B cell (primary cell): ENCODE measurements at regions not wholly inside any gene's neighbourhood (a gene's known extent, or its start where the extent isn't known, plus 50 kb on each side); places are given as distances from the start of the nearest gene placed in this dataset.

ENCODE experiments used
- ATAC-seq: fragments of 200-7000 bp; cut with Tn5 transposase; one replicate; pipeline ENCODE4 v1.10.0; 2021; ENCODE audit warnings: low read depth, mild to moderate bottlenecking, moderate number of reproducible peaks, moderate library complexity
- CTCF ChIA-PET: fragments of 350-600 bp; sonication (Branson Sonifier 250); formaldehyde crosslinking; loops from one replicate; lab custom pipeline; 2021; ENCODE audit warnings: antibody characterized with exemption, inconsistent platforms; lab: Charles Lee
- POLR2A ChIA-PET: fragments of 350-600 bp; sonication (Branson Sonifier 250); formaldehyde crosslinking; loops from one replicate; lab custom pipeline; 2021; ENCODE audit warnings: antibody characterized with exemption; lab: Charles Lee
- DNase-seq: peaks from one replicate; pipeline ENCODE4 v3.0.0; 2013
- H2AFZ ChIP-seq: 2 replicates; pipeline ENCODE4 v1.6.1; 2012; ENCODE audit warnings: mild to moderate bottlenecking, low read depth, low read length; ENCODE audit not compliant: insufficient read depth, poor library complexity, severe bottlenecking
- H3K27ac ChIP-seq, 2 donors: 1 replicate in 1 of 2; 2 replicates in 1 of 2; pipeline ENCODE4 v1.5.1; 2012 to 2013; ENCODE audit warnings: low read length in 2 of 2, mild to moderate bottlenecking in 2 of 2, moderate library complexity in 1 of 2
- H3K27me3 ChIP-seq, 4 experiments: fragments of 200-600 bp in 1 of 4; sonication (generic) in 1 of 4; replicated peaks in 1 of 4; 1 replicate in 2 of 4; 2 replicates in 2 of 4; pipeline versions ENCODE4 v1.6.1 to v1.7.0; 2013 to 2016; ENCODE audit warnings: low read length in 3 of 4, mild to moderate bottlenecking in 2 of 4, mixed read lengths in 1 of 4, moderate library complexity in 1 of 4; ENCODE audit not compliant: insufficient read depth in 4 of 4, control insufficient read depth in 3 of 4; ENCODE audit errors: control extremely low read depth in 1 of 4
- H3K36me3 ChIP-seq, 2 experiments: replicated peaks in 1 of 2; 1 replicate in 1 of 2; 2 replicates in 1 of 2; pipeline versions ENCODE4 v1.6.1 to v1.7.1; 2013; ENCODE audit warnings: low read length in 1 of 2; ENCODE audit not compliant: insufficient read depth in 2 of 2, control insufficient read depth in 1 of 2; ENCODE audit errors: control extremely low read depth in 1 of 2, extremely low read depth in 1 of 2
- H3K4me1 ChIP-seq, 2 donors: fragments of 200-600 bp in 1 of 2; sonication (generic) in 1 of 2; 1 replicate in 1 of 2; 2 replicates in 1 of 2; pipeline versions ENCODE4 v1.5.1 to v1.6.1; 2013 to 2017; ENCODE audit warnings: low read length in 2 of 2; ENCODE audit not compliant: control insufficient read depth in 2 of 2, insufficient read depth in 2 of 2
- H3K4me2 ChIP-seq: replicated peaks from 2 replicates; pipeline ENCODE3; 2012; ENCODE audit warnings: mild to moderate bottlenecking, low read depth, low read length; ENCODE audit not compliant: poor library complexity, severe bottlenecking
- H3K4me3 ChIP-seq, 5 experiments: fragments of 200-600 bp in 1 of 5; sonication (generic) in 1 of 5; 1 replicate in 3 of 5; 2 replicates in 2 of 5; pipeline versions ENCODE4 v1.5.1 to v1.7.0; 2011 to 2016; ENCODE audit warnings: low read length in 4 of 5, mild to moderate bottlenecking in 4 of 5, low read depth in 2 of 5, control low read depth in 1 of 5, moderate library complexity in 1 of 5; ENCODE audit not compliant: insufficient read depth in 1 of 5; ENCODE audit errors: control extremely low read depth in 1 of 5, extremely low read depth in 1 of 5
- H3K79me2 ChIP-seq: fragments of 200-600 bp; sonication (generic); one replicate; pipeline ENCODE4 v1.6.0; 2016; ENCODE audit warnings: low read length; ENCODE audit not compliant: control insufficient read depth, insufficient read depth
- H3K9ac ChIP-seq: fragments of 200-600 bp; sonication (generic); 2 replicates; pipeline ENCODE4 v1.6.1; 2017; ENCODE audit warnings: mild to moderate bottlenecking, low read length, moderate library complexity
- H3K9me3 ChIP-seq, 3 donors: one replicate each; pipeline versions ENCODE4 v1.6.1 to v1.7.1; 2013; ENCODE audit warnings: low read length in 2 of 3; ENCODE audit not compliant: control insufficient read depth in 2 of 3, insufficient read depth in 1 of 3; ENCODE audit errors: control extremely low read depth in 1 of 3
- H4K20me1 ChIP-seq: 2 replicates; pipeline ENCODE4 v1.6.0; 2012; ENCODE audit warnings: mild to moderate bottlenecking, low read length; ENCODE audit not compliant: insufficient read depth, control insufficient read depth, poor library complexity, severe bottlenecking
- H3K27ac Mint-ChIP-seq: one replicate; pipeline ENCODE4 v1.8.0; 2021; ENCODE audit warnings: mixed read lengths
- H3K27me3 Mint-ChIP-seq: one replicate; pipeline ENCODE4 v1.8.0; 2021; ENCODE audit warnings: mixed read lengths
- H3K4me1 Mint-ChIP-seq: one replicate; pipeline ENCODE4 v1.8.0; 2021; ENCODE audit warnings: mixed read lengths
- H3K4me3 Mint-ChIP-seq: one replicate; pipeline ENCODE4 v1.8.0; 2021; ENCODE audit warnings: mixed read lengths
- H3K9me3 Mint-ChIP-seq: one replicate; pipeline ENCODE4 v1.8.0; 2022; ENCODE audit warnings: mixed read lengths; ENCODE audit not compliant: insufficient read depth
- EZH2 ChIP-seq: IDR thresholded peaks from 2 replicates; pipeline ENCODE4 v1.6.1; 2012; ENCODE audit warnings: borderline replicate concordance, low read depth, mild to moderate bottlenecking, moderate library complexity, low read length; ENCODE audit not compliant: insufficient read depth, poor library complexity, severe bottlenecking
- WGBS: methylation state at CpG from one replicate; pipeline ENCODE4 v1.1.5; 2013; ENCODE audit warnings: missing lambda C conversion rate; ENCODE audit not compliant: insufficient coverage; 5-methylcytosine and 5-hydroxymethylcytosine counted together
- intact Hi-C: fragments of 100-400 bp; cut with micrococcal nuclease; formaldehyde crosslinking; loops from one replicate; pipeline ENCODE4 v1.10.0; 2022
- TF ChIP-seq, protein P1 (sequence below): fragments of 200-600 bp; IDR thresholded peaks from one replicate; pipeline ENCODE4 v1.8.0; 2022; ENCODE audit warnings: antibody characterized with exemption, mild to moderate bottlenecking

GRCh38 chr1:194194724-194195123 lies 1008.3 kb upstream of the B3GALT2 start:
- no peaks in the 10 kb centered on the region for H3K4me1 Mint-ChIP-seq

DNA sequence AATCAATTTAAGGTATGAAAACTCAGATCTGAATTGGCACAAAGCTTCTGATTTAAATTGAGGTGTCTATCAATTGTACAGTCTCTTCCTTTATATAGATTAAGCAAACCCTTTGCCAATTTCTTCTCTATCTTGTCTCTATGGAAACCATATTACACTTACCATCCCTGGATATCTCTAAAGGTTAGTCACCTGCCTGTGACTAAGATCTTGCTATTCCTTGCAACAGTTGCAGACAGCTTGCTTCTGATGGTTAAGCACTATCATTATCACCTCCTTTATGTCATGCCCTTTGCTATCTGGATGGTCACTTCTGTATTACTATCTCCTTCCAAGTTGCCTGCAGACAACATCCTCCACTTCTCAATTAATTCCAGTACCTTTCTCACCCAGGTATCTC lies 998.6 kb upstream of the B3GALT2 start:
- Histone ChIP-seq H3K27ac (no peak overlapping the region), H3K9ac (no peak overlapping the region), H2AFZ (no peak overlapping the region), H3K9me3 (peaks cover 1 to 4% (median 3%) of the 10 kb centered on the region in 3 donors), H3K4me2 (no peak overlapping the region), H3K4me1 (no peaks in the 10 kb centered on the region), H3K27me3 (no peaks in the 10 kb centered on the region), H4K20me1 (no peaks in the 10 kb centered on the region), H3K79me2 (no peaks in the 10 kb centered on the region), H3K4me3 (no peak overlapping the region), H3K36me3 (no peaks in the 10 kb centered on the region)
- ATAC-seq (no peak), DNase-seq (no peak)
- Mint-ChIP-seq H3K27me3 (no peaks in the 10 kb centered on the region), H3K4me3 (no peak overlapping the region), H3K9me3 (peaks cover 3% of the 10 kb centered on the region), H3K27ac (no peak overlapping the region), H3K4me1 (no peaks in the 10 kb centered on the region)
- TF ChIP-seq, protein P1, sequence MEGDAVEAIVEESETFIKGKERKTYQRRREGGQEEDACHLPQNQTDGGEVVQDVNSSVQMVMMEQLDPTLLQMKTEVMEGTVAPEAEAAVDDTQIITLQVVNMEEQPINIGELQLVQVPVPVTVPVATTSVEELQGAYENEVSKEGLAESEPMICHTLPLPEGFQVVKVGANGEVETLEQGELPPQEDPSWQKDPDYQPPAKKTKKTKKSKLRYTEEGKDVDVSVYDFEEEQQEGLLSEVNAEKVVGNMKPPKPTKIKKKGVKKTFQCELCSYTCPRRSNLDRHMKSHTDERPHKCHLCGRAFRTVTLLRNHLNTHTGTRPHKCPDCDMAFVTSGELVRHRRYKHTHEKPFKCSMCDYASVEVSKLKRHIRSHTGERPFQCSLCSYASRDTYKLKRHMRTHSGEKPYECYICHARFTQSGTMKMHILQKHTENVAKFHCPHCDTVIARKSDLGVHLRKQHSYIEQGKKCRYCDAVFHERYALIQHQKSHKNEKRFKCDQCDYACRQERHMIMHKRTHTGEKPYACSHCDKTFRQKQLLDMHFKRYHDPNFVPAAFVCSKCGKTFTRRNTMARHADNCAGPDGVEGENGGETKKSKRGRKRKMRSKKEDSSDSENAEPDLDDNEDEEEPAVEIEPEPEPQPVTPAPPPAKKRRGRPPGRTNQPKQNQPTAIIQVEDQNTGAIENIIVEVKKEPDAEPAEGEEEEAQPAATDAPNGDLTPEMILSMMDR: no peak
- ChIA-PET POLR2A (no interaction called here), CTCF (no interaction called here)
- intact Hi-C loops: no loop called here

More at GRCh38 chr1:194194724-194195123, 1008.3 kb upstream of the B3GALT2 start:
- intact Hi-C loops: no loop called here
- no peaks in the 10 kb centered on the region for H3K9me3 ChIP-seq
- no peaks in the 10 kb centered on the region for H3K27me3 Mint-ChIP-seq
- no peaks in the 10 kb centered on the region for H3K27me3 ChIP-seq
- POLR2A ChIA-PET: no interaction called here
- no CpG with 5 or more reads among the region's 2 CpGs for WGBS
- no peaks in the 10 kb centered on the region for H3K36me3 ChIP-seq
- ATAC-seq: no peak
- DNase-seq: no peak
- H3K9me3 Mint-ChIP-seq: peaks cover 3% of the 10 kb centered on the region
- no peak overlapping the region for H3K9ac ChIP-seq
- no peak overlapping the region for H3K27ac ChIP-seq
- no peaks in the 10 kb centered on the region for H3K4me1 ChIP-seq
- no peak for TF ChIP-seq EZH2
- TF ChIP-seq, protein P1: no peak
- H3K4me3 Mint-ChIP-seq: no peak overlapping the region
- H3K4me2 ChIP-seq: no peak overlapping the region
- no peaks in the 10 kb centered on the region for H3K79me2 ChIP-seq
- no peak overlapping the region for H3K4me3 ChIP-seq
- CTCF ChIA-PET: no interaction called here
- H3K27ac Mint-ChIP-seq: no peak overlapping the region
- H4K20me1 ChIP-seq: no peaks in the 10 kb centered on the region
- no peak overlapping the region for H2AFZ ChIP-seq
